KMS-11 (cell line): ENCODE measurements at regions not wholly inside any gene's neighbourhood (a gene's known extent, or its start where the extent isn't known, plus 50 kb on each side); places are given as distances from the start of the nearest gene placed in this dataset.

Source experiments
- H2AFZ ChIP-seq: fragments of 200-600 bp; sonication (generic); 2 replicates; pipeline ENCODE4 v1.6.1; 2016; ENCODE audit warnings: antibody characterized with exemption, mixed run types, low read depth
- H3K27ac ChIP-seq: fragments of 200-600 bp; sonication (generic); 2 replicates; pipeline ENCODE4 v1.6.1; 2016; ENCODE audit warnings: mild to moderate bottlenecking, mixed run types
- H3K27me3 ChIP-seq: fragments of 200-600 bp; sonication (generic); 2 replicates; pipeline ENCODE4 v1.6.1; 2017; ENCODE audit warnings: mild to moderate bottlenecking, low read depth, mixed run types, moderate library complexity; ENCODE audit not compliant: insufficient read depth
- H3K36me3 ChIP-seq: fragments of 200-600 bp; sonication (generic); 2 replicates; pipeline ENCODE4 v1.6.1; 2017; ENCODE audit warnings: mild to moderate bottlenecking, mixed run types; ENCODE audit not compliant: insufficient read depth
- H3K4me1 ChIP-seq: fragments of 200-600 bp; sonication (generic); 2 replicates; pipeline ENCODE4 v1.6.1; 2016; ENCODE audit warnings: mild to moderate bottlenecking, low read depth, mixed run types; ENCODE audit not compliant: poor library complexity, severe bottlenecking
- H3K4me2 ChIP-seq: fragments of 200-600 bp; sonication (generic); 2 replicates; pipeline ENCODE4 v1.7.0; 2016; ENCODE audit warnings: mild to moderate bottlenecking, mixed run types
- H3K4me3 ChIP-seq: fragments of 200-600 bp; sonication (generic); IDR thresholded peaks from 2 replicates; pipeline ENCODE4 v1.6.1; 2017; ENCODE audit warnings: low read depth, low read length, mixed read lengths; ENCODE audit not compliant: insufficient read depth
- H3K79me2 ChIP-seq: fragments of 200-600 bp; sonication (generic); 2 replicates; pipeline ENCODE4 v1.6.1; 2016; ENCODE audit warnings: low read depth, mixed run types; ENCODE audit not compliant: insufficient read depth
- H3K9ac ChIP-seq: fragments of 200-600 bp; sonication (generic); 2 replicates; pipeline ENCODE4 v1.6.1; 2016; ENCODE audit warnings: mild to moderate bottlenecking, mixed run types
- H4K20me1 ChIP-seq: fragments of 200-600 bp; sonication (generic); 2 replicates; pipeline ENCODE4 v1.6.1; 2016; ENCODE audit warnings: mild to moderate bottlenecking, mixed run types; ENCODE audit not compliant: insufficient read depth
- TF ChIP-seq, protein P1 (sequence below): fragments of 200-600 bp; sonication (generic); conservative IDR thresholded peaks from 2 replicates; pipeline ENCODE4 v1.6.1; 2017; ENCODE audit warnings: low read depth, mild to moderate bottlenecking, antibody characterized with exemption, low read length, moderate library complexity, mixed read lengths

DNA sequence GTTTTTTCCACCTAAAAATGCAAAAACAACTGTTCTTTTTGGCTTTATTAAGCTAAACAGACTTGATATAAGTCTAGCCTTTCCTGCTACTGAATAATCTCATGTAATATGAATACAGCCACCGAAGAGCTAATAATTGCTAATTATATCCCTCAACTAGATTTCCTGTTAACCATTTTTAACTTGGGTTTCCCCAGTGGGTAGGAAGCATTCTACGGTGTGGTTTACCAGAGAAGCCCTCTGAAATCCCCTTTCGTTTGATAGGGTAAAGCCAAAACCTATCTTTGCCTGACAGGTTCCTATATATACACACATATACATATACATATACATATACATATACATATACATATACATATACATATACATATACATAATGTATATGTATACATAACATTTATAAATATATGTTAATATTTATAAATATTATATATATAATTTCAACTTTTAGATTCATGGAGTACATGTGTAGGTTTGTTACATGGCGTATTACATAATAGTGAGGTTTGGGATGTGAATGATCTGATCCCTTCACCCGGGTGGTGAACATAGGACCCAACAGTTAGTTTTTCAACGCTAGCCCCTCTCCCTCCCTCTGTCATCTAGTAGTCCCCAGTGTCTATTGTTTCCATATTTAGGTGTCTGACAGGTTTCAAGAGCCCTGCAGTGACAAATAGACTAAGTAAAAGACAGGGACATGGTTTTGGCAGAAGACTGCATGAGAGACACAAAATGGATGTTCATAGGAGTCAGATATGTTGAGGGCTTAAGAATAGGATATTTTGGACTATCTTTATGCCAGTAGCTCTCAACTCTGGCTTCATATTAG is 62.4 kb downstream of the ATXN3L start:
- Histone ChIP-seq H3K27ac (peak overlapping the region; percentile 42), H3K4me2 (peak overlapping the region; percentile 69), H3K4me3 (no peak overlapping the region), H3K27me3 (no peaks in the 10 kb centered on the region), H2AFZ (peak overlapping the region; percentile 0; the same call in 1 of the 2 replicates), H4K20me1 (no peaks in the 10 kb centered on the region), H3K36me3 (no peaks in the 10 kb centered on the region), H3K79me2 (no peaks in the 10 kb centered on the region), H3K4me1 (peaks cover 56% of the 10 kb centered on the region), H3K9ac (no peak overlapping the region)
- TF ChIP-seq, protein P1, sequence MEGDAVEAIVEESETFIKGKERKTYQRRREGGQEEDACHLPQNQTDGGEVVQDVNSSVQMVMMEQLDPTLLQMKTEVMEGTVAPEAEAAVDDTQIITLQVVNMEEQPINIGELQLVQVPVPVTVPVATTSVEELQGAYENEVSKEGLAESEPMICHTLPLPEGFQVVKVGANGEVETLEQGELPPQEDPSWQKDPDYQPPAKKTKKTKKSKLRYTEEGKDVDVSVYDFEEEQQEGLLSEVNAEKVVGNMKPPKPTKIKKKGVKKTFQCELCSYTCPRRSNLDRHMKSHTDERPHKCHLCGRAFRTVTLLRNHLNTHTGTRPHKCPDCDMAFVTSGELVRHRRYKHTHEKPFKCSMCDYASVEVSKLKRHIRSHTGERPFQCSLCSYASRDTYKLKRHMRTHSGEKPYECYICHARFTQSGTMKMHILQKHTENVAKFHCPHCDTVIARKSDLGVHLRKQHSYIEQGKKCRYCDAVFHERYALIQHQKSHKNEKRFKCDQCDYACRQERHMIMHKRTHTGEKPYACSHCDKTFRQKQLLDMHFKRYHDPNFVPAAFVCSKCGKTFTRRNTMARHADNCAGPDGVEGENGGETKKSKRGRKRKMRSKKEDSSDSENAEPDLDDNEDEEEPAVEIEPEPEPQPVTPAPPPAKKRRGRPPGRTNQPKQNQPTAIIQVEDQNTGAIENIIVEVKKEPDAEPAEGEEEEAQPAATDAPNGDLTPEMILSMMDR: no peak

DNA sequence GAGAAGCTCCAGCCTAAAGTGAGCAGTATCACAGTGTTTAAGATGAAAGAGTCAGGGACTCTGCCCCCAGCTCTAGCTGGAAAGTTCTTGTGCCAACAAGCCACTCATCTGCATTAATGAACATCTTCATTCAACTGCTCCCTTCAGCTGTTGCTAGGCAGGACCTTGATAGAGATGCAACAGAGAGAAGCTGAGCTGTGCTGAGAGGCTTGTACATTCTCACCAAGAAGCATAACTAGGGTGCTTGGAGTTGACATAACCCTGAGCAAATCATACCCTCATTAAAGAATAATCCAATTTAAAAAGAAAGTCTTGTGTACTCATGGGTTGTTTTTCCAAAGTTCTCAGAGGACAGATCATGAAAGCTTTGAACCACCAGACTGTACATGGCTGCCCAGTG is 63.2 kb downstream of the ATXN3L start:
- Histone ChIP-seq H3K4me1 (peaks cover 56% of the 10 kb centered on the region), H3K4me2 (peak overlapping the region; percentile 69), H2AFZ (peak overlapping the region; percentile 0; the same call in 1 of the 2 replicates), H3K27me3 (no peaks in the 10 kb centered on the region), H3K79me2 (no peaks in the 10 kb centered on the region), H3K4me3 (no peak overlapping the region), H3K27ac (peak overlapping the region; percentile 42; the same call in 1 of the 2 replicates), H3K9ac (no peak overlapping the region), H4K20me1 (no peaks in the 10 kb centered on the region), H3K36me3 (no peaks in the 10 kb centered on the region)
- TF ChIP-seq, protein P1: no peak

DNA sequence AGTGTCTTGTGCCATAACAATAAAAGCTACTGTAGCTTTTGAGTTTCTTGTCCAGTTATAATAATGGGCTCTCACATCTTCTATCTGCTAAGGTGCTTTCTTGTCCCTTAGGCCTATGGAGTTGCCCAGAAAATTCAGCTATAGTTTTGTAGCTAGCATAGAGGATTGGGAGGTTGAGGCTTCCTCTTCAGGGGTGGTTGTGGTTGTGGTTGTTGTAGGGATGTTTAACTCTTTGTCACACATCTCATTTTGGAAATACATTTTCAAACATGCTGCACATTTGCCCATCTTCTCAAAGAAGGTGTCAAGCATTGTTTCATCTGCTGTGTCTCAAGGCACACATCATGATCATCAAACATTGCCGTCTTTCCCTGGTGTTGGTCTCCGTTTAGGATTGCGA is 65.0 kb downstream of the ATXN3L start:
- Histone ChIP-seq H4K20me1 (no peaks in the 10 kb centered on the region), H3K9ac (peak overlapping the region; percentile 13; the same call in 1 of the 2 replicates), H3K27me3 (no peaks in the 10 kb centered on the region), H3K4me2 (peak overlapping the region; percentile 49; the same call in 1 of the 2 replicates), H2AFZ (peak overlapping the region; percentile 52; the same call in 1 of the 2 replicates), H3K4me1 (peaks cover 56% of the 10 kb centered on the region), H3K36me3 (no peaks in the 10 kb centered on the region), H3K79me2 (no peaks in the 10 kb centered on the region), H3K4me3 (no peak overlapping the region), H3K27ac (peak overlapping the region; percentile 69)
- TF ChIP-seq, protein P1: no peak

DNA sequence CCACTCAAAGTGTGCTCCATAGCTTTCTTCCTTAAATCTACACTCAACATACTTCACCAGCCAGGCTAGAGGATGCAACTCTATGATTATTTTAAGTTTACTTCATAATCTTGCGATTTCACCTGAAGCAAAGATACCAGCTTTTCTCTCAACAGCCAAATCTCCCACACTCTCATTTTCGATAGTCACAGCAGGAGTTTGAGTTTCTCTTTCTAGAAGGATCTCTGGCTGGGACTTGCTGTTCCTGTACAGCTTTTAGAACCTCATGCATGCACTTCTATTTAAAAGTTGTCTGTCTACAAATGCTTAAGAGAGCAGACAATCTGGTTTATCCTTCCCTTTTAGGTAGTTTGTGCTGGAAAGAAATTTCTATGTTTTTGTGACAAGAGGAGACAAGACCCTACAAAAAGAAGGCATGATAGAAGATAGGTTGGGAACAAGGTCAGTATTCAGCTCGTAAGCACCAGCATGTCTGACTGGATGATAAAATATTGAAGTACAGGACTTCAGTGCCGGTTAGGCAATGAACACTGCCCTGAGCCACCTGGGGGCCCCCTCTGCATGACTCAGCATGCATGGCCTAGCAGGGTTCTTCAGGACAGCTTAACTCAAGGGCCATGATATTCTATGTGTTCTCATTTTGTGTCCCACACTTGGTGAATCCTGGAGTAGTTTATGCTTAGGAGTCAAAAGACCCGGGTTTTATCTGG is 65.6 kb downstream of the ATXN3L start:
- H3K4me2 ChIP-seq: peak overlapping the region; percentile 49

More for the DNA sequence above, 65.6 kb downstream of the ATXN3L start:
- H2AFZ ChIP-seq: peak overlapping the region; percentile 52
- H3K4me1 ChIP-seq: peaks cover 56% of the 10 kb centered on the region
- TF ChIP-seq, protein P1: no peak
- H3K4me3 ChIP-seq: no peak overlapping the region
- H3K27ac ChIP-seq: peak overlapping the region; percentile 69
- H3K36me3 ChIP-seq: no peaks in the 10 kb centered on the region
- no peaks in the 10 kb centered on the region for H3K79me2 ChIP-seq
- H3K27me3 ChIP-seq: no peaks in the 10 kb centered on the region
- peak overlapping the region; percentile 13; the same call in 1 of the 2 replicates for H3K9ac ChIP-seq
- H4K20me1 ChIP-seq: no peaks in the 10 kb centered on the region
